ENCODE measurements at regions not wholly inside any gene's neighbourhood (a gene's known extent, or its start where the extent isn't known, plus 50 kb on each side); places are given as distances from the start of the nearest gene placed in this dataset.

- H3K9ac ChIP-seq (ENCODE audit: low read length) = no peak overlapping the region
- no peaks in the 10 kb centered on the region for H3K27me3 ChIP-seq (ENCODE audit: low read length)
- H2AFZ ChIP-seq (ENCODE audit: low read length) = no peak overlapping the region
- H3K4me3 ChIP-seq (ENCODE audit: low read length) = no peak overlapping the region
- no peaks in the 10 kb centered on the region for H3K9me3 ChIP-seq (ENCODE audit: low read length)
- no peaks in the 10 kb centered on the region for H3K9me2 ChIP-seq (replicated peaks; ENCODE audit: insufficient read depth, low read length)
- no peak for DNase-seq
- no peak overlapping the region for H3K27ac ChIP-seq (ENCODE audit: low read length)
- peaks cover 11% of the 10 kb centered on the region for H3K4me1 ChIP-seq (ENCODE audit: low read length)
- no peak overlapping the region for H3K4me2 ChIP-seq (ENCODE audit: low read depth, low read length, poor library complexity, severe bottlenecking)
- H4K20me1 ChIP-seq (ENCODE audit: insufficient read depth, low read depth, low read length) = no peaks in the 10 kb centered on the region
- no peaks in the 10 kb centered on the region for H3K36me3 ChIP-seq (ENCODE audit: insufficient read depth, low read length)
- no peaks in the 10 kb centered on the region for H3K79me2 ChIP-seq (ENCODE audit: low read length)
Observed at GRCh38 chr2:7771781-7772180, 854.6 kb downstream of the RNF144A start.

DNA sequence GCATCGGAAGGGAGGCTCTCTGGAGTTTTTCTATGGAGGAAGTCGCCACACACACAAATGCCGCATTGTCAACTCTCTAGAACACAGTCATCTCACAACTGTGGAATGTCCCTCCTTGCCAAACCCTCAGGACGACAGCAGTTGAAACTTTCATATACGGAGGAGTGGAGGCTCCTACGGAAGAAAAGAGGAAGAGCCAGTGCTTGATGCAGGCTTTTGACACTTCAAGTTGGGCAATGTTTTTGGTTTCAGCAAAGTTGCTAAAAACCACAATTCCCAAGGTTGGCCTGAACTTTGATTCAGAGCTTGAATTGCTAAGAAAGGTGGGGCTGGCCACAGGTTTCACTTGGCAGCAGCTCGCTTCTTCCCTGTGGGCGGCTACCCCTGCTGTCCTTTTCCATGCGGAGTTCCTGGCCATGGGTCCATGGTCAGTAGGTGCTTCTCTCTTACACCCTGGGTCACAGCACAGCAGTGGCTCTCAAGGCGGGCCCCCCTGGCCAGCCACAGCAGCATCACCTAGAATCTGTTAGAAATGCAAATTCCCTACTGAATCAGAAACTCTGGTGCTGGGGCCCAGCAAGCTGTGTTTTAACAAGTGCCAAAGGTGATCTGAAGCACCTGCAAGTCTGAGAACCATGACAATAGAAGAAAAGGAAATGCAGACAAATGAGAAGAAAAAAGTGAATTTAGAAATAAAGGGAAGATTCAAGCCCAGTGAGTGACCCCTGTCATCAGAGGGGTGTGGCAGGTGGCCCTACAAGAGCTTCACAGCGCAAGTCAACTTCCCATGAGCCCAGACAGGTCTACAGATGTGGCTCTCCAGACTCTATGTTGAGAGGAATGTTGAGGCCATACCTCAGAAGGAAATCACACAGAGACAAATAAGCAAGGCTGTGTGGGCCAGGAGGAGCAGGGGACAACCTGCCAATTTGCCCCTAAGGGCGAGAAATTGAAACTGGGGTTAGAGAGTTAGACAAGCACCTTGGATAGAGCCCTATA, 856.4 kb downstream of the RNF144A start:
- H3K9me2 ChIP-seq (replicated peaks; ENCODE audit: insufficient read depth, low read length) = no peaks in the 10 kb centered on the region
- no peak for DNase-seq
- no peaks in the 10 kb centered on the region for H3K9me3 ChIP-seq (ENCODE audit: low read length)
- H3K9ac ChIP-seq (ENCODE audit: low read length) = no peak overlapping the region
- H2AFZ ChIP-seq (ENCODE audit: low read length) = no peak overlapping the region
- H3K79me2 ChIP-seq (ENCODE audit: low read length) = no peaks in the 10 kb centered on the region
- no peaks in the 10 kb centered on the region for H4K20me1 ChIP-seq (ENCODE audit: insufficient read depth, low read depth, low read length)
- no peak overlapping the region for H3K4me3 ChIP-seq (ENCODE audit: low read length)
- no peak overlapping the region for H3K27ac ChIP-seq (ENCODE audit: low read length)
- H3K27me3 ChIP-seq (ENCODE audit: low read length) = no peaks in the 10 kb centered on the region
- peak overlapping the region; percentile 21 for H3K4me2 ChIP-seq (ENCODE audit: low read depth, low read length, poor library complexity, severe bottlenecking)
- no peaks in the 10 kb centered on the region for H3K36me3 ChIP-seq (ENCODE audit: insufficient read depth, low read length)
- peaks cover 11% of the 10 kb centered on the region for H3K4me1 ChIP-seq (ENCODE audit: low read length)

- Histone ChIP-seq H3K36me3 (ENCODE audit: insufficient read depth, low read length) (no peaks in the 10 kb centered on the region), H4K20me1 (ENCODE audit: insufficient read depth, low read depth, low read length) (no peaks in the 10 kb centered on the region), H3K4me1 (ENCODE audit: low read length) (peaks cover 11% of the 10 kb centered on the region), H3K9me2 (replicated peaks; ENCODE audit: insufficient read depth, low read length) (no peaks in the 10 kb centered on the region), H3K27ac (ENCODE audit: low read length) (no peak overlapping the region), H3K9me3 (ENCODE audit: low read length) (no peaks in the 10 kb centered on the region), H3K9ac (ENCODE audit: low read length) (no peak overlapping the region), H3K27me3 (ENCODE audit: low read length) (no peaks in the 10 kb centered on the region), H3K79me2 (ENCODE audit: low read length) (no peaks in the 10 kb centered on the region), H2AFZ (ENCODE audit: low read length) (no peak overlapping the region), H3K4me2 (ENCODE audit: low read depth, low read length, poor library complexity, severe bottlenecking) (no peak overlapping the region), H3K4me3 (ENCODE audit: low read length) (no peak overlapping the region)
- DNase-seq = no peak
Observed at GRCh38 chr2:7774481-7774880, 857.3 kb downstream of the RNF144A start.

DNA sequence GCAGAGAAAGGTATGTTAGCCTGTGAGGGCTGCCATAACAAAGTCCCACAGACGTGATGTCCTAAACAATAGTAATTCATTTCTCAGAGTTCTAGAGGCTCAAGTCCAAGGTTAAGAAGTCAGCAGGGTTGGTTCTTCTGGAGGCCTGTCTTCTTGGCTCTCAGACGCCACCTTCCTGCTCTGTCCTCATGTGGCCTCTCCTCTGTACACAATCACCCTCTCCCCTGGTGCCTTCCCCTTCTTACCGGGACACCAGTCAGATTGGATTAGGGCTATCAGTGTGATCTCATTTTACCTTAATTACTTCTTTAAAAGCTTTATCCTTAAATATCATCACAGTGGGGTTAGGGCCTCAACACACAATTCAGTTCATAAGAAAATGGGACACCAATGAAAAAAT, 860.5 kb downstream of the RNF144A start:
- no peaks in the 10 kb centered on the region for H3K79me2 ChIP-seq (ENCODE audit: low read length)
- H3K4me2 ChIP-seq (ENCODE audit: low read depth, low read length, poor library complexity, severe bottlenecking) = no peak overlapping the region
- H3K4me3 ChIP-seq (ENCODE audit: low read length) = no peak overlapping the region
- no peak overlapping the region for H3K9ac ChIP-seq (ENCODE audit: low read length)
- no peaks in the 10 kb centered on the region for H4K20me1 ChIP-seq (ENCODE audit: insufficient read depth, low read depth, low read length)
- no peak for DNase-seq
- H3K27me3 ChIP-seq (ENCODE audit: low read length) = peaks cover 2% of the 10 kb centered on the region; the same call in 1 of the 2 replicates
- H3K4me1 ChIP-seq (ENCODE audit: low read length) = peaks cover 18% of the 10 kb centered on the region
- H3K9me2 ChIP-seq (replicated peaks; ENCODE audit: insufficient read depth, low read length) = no peaks in the 10 kb centered on the region
- no peaks in the 10 kb centered on the region for H3K9me3 ChIP-seq (ENCODE audit: low read length)
- H3K36me3 ChIP-seq (ENCODE audit: insufficient read depth, low read length) = no peaks in the 10 kb centered on the region
- no peak overlapping the region for H3K27ac ChIP-seq (ENCODE audit: low read length)
- no peak overlapping the region for H2AFZ ChIP-seq (ENCODE audit: low read length)

DNA sequence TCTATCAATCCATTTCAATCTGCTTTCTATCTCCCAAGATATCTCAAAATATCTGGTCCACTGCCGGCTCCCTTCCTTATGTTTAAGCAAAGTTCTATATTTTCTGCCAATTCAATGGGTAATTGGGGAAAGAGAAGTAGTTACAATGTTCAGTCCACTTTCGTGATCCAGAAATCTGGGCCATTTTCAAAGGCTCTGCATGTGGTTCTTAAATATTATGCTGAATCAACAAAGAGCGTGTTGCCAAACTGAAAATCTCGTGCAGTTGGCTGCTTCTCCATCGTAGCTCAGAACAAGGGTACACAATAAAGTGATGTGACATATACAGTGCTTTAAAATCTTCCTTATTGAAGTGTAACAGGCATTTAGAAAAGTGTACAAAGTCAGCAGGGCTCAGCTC, 863.1 kb downstream of the RNF144A start:
- Histone ChIP-seq H3K27ac (ENCODE audit: low read length) (no peak overlapping the region), H3K9ac (ENCODE audit: low read length) (no peak overlapping the region), H4K20me1 (ENCODE audit: insufficient read depth, low read depth, low read length) (no peaks in the 10 kb centered on the region), H3K27me3 (ENCODE audit: low read length) (peaks cover 2% of the 10 kb centered on the region; the same call in 1 of the 2 replicates), H2AFZ (ENCODE audit: low read length) (no peak overlapping the region), H3K4me3 (ENCODE audit: low read length) (no peak overlapping the region), H3K4me2 (ENCODE audit: low read depth, low read length, poor library complexity, severe bottlenecking) (no peak overlapping the region), H3K79me2 (ENCODE audit: low read length) (no peaks in the 10 kb centered on the region), H3K9me2 (replicated peaks; ENCODE audit: insufficient read depth, low read length) (no peaks in the 10 kb centered on the region), H3K36me3 (ENCODE audit: insufficient read depth, low read length) (no peaks in the 10 kb centered on the region), H3K4me1 (ENCODE audit: low read length) (peaks cover 8% of the 10 kb centered on the region), H3K9me3 (ENCODE audit: low read length) (no peaks in the 10 kb centered on the region)
- no peak for DNase-seq

GRCh38 chr2:7785700-7786099, 868.5 kb downstream of the RNF144A start:
- Histone ChIP-seq H4K20me1 (ENCODE audit: insufficient read depth, low read depth, low read length) (no peaks in the 10 kb centered on the region), H3K4me2 (ENCODE audit: low read depth, low read length, poor library complexity, severe bottlenecking) (no peak overlapping the region), H3K4me3 (ENCODE audit: low read length) (no peak overlapping the region), H3K27ac (ENCODE audit: low read length) (no peak overlapping the region), H3K36me3 (ENCODE audit: insufficient read depth, low read length) (no peaks in the 10 kb centered on the region), H3K9me3 (ENCODE audit: low read length) (no peaks in the 10 kb centered on the region), H3K9me2 (replicated peaks; ENCODE audit: insufficient read depth, low read length) (no peaks in the 10 kb centered on the region), H3K4me1 (ENCODE audit: low read length) (peaks cover 4% of the 10 kb centered on the region; the same call in 1 of the 2 replicates), H3K27me3 (ENCODE audit: low read length) (no peaks in the 10 kb centered on the region), H3K9ac (ENCODE audit: low read length) (no peak overlapping the region), H3K79me2 (ENCODE audit: low read length) (no peaks in the 10 kb centered on the region), H2AFZ (ENCODE audit: low read length) (no peak overlapping the region)
- no peak for DNase-seq

GRCh38 chr2:7788736-7789135, 871.5 kb downstream of the RNF144A start:
- Histone ChIP-seq H4K20me1 (ENCODE audit: insufficient read depth, low read depth, low read length) (no peaks in the 10 kb centered on the region), H3K9me3 (ENCODE audit: low read length) (no peaks in the 10 kb centered on the region), H3K79me2 (ENCODE audit: low read length) (no peaks in the 10 kb centered on the region), H3K4me2 (ENCODE audit: low read depth, low read length, poor library complexity, severe bottlenecking) (no peak overlapping the region), H2AFZ (ENCODE audit: low read length) (no peak overlapping the region), H3K4me3 (ENCODE audit: low read length) (no peak overlapping the region), H3K9me2 (replicated peaks; ENCODE audit: insufficient read depth, low read length) (no peaks in the 10 kb centered on the region), H3K4me1 (ENCODE audit: low read length) (peaks cover 16% of the 10 kb centered on the region), H3K36me3 (ENCODE audit: insufficient read depth, low read length) (no peaks in the 10 kb centered on the region), H3K27ac (ENCODE audit: low read length) (no peak overlapping the region), H3K27me3 (ENCODE audit: low read length) (no peaks in the 10 kb centered on the region), H3K9ac (ENCODE audit: low read length) (no peak overlapping the region)
- DNase-seq = no peak

DNA sequence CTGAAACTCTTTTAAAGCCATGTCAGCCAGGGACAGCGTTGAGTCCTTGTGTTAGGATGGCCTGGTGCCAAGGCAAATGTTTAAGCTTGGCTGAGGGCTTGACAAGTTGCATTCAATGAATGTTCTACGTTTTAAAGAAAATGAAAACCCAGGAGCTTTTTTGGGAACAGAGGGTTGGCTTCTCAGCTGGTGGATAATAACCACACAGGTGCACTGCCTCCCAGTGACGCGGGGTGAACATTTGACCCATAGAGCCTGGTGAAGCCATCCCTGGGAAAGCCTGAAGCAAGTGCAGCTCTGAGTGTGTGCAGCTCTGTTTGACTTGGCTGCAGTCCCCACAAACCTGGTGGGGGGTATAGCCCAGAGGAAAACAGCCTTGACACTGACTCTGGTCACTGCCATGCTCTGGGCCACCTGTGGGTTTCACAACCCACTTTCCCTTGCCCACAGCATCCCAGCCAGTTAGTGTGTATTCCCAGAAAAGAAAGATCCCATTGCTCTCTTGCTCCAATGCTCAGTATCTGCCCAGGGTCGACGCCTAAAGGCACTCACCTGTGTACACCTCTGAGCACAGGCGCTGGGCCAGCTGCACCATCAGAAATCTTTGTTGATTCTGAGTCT, 874.9 kb downstream of the RNF144A start:
- H3K36me3 ChIP-seq (ENCODE audit: insufficient read depth, low read length) = no peaks in the 10 kb centered on the region
- no peaks in the 10 kb centered on the region for H3K9me3 ChIP-seq (ENCODE audit: low read length)
- peaks cover 28% of the 10 kb centered on the region for H3K4me1 ChIP-seq (ENCODE audit: low read length)
- no peak overlapping the region for H3K4me3 ChIP-seq (ENCODE audit: low read length)
- no peaks in the 10 kb centered on the region for H3K27me3 ChIP-seq (ENCODE audit: low read length)
- H3K9me2 ChIP-seq (replicated peaks; ENCODE audit: insufficient read depth, low read length) = no peaks in the 10 kb centered on the region
- no peaks in the 10 kb centered on the region for H3K79me2 ChIP-seq (ENCODE audit: low read length)
- H3K4me2 ChIP-seq (ENCODE audit: low read depth, low read length, poor library complexity, severe bottlenecking) = peak overlapping the region; percentile 10
- no peaks in the 10 kb centered on the region for H4K20me1 ChIP-seq (ENCODE audit: insufficient read depth, low read depth, low read length)
- H3K27ac ChIP-seq (ENCODE audit: low read length) = no peak overlapping the region
- no peak overlapping the region for H3K9ac ChIP-seq (ENCODE audit: low read length)
- peak; percentile 62 for DNase-seq
- no peak overlapping the region for H2AFZ ChIP-seq (ENCODE audit: low read length)

Data from Karpas-422 (cell line).